GM12874 (cell line): ENCODE measurements at regions not wholly inside any gene's neighbourhood (a gene's known extent, or its start where the extent isn't known, plus 50 kb on each side); places are given as distances from the start of the nearest gene placed in this dataset.

Source experiments
- CTCF ChIP-seq: IDR thresholded peaks from 2 replicates; pipeline ENCODE4 v1.5.1; 2011; ENCODE audit warnings: low read depth, mild to moderate bottlenecking, control low read depth, low read length, moderate library complexity; ENCODE audit not compliant: insufficient read depth

- no peak for TF ChIP-seq CTCF
Measured at GRCh38 chr4:60709061-60709460, 491.1 kb upstream of the ADGRL3 start.

- TF ChIP-seq CTCF, result no peak
Measured at GRCh38 chr4:60718874-60719273, 481.3 kb upstream of the ADGRL3 start.

- TF ChIP-seq CTCF, result no peak
Measured at GRCh38 chr4:60721685-60722084, 478.4 kb upstream of the ADGRL3 start.

GRCh38 chr4:60723796-60724195 lies 476.3 kb upstream of the ADGRL3 start:
- TF ChIP-seq CTCF, result no peak

GRCh38 chr4:60724623-60725022 lies 475.5 kb upstream of the ADGRL3 start:
- TF ChIP-seq CTCF, result no peak

- no peak for TF ChIP-seq CTCF
Measured at GRCh38 chr4:60726779-60727178, 473.3 kb upstream of the ADGRL3 start.

- no peak for TF ChIP-seq CTCF
Measured at GRCh38 chr4:60729194-60729593, 470.9 kb upstream of the ADGRL3 start.

- TF ChIP-seq CTCF, result no peak
Measured at GRCh38 chr4:60737858-60738257, 462.3 kb upstream of the ADGRL3 start.
